IMR-90 (cell line): ENCODE measurements at regions not wholly inside any gene's neighbourhood (a gene's known extent, or its start where the extent isn't known, plus 50 kb on each side); places are given as distances from the start of the nearest gene placed in this dataset.

Source experiments
- ATAC-seq: fragments of 200-7000 bp; cut with Tn5 transposase; 2 replicates; pipeline ENCODE4 v1.9.1; 2020; ENCODE audit warnings: low read depth, mild to moderate bottlenecking, moderate library complexity
- BruUV-seq: library from RNA; stranded (reverse); fragments of 400-500 nt; replicated peaks from 2 replicates; lab custom pipeline; 2021; lab: Mats Ljungman, UMichigan
- CTCF ChIA-PET: fragments of 300-600 bp; formaldehyde crosslinking; extraction: SDS; loops from one replicate; lab custom pipeline; 2021; ENCODE audit warnings: antibody characterized with exemption; lab: Yijun Ruan, JAX
- POLR2A ChIA-PET: fragments of 300-600 bp; sonication (Branson Sonifier 250); formaldehyde crosslinking; loops from one replicate; lab custom pipeline; 2022; ENCODE audit warnings: antibody characterized with exemption; ENCODE audit not compliant: unreplicated experiment; lab: Charles Lee
- DNase-seq: peaks from one replicate; pipeline ENCODE4 v3.0.0; 2013
- H2AFZ ChIP-seq: replicated peaks from 2 replicates; pipeline ENCODE3; 2013; ENCODE audit warnings: low read length, mild to moderate bottlenecking; ENCODE audit not compliant: poor library complexity
- H2AK5ac ChIP-seq: 2 replicates; pipeline ENCODE4 v1.6.1; 2013; ENCODE audit warnings: low read depth, low read length, inconsistent platforms
- H2AK9ac ChIP-seq: replicated peaks from 2 replicates; pipeline ENCODE3; 2013; ENCODE audit warnings: mild to moderate bottlenecking, low read depth, low read length, moderate library complexity; ENCODE audit not compliant: poor library complexity
- H2BK120ac ChIP-seq: 2 replicates; pipeline ENCODE4 v1.6.1; 2013; ENCODE audit warnings: low read depth, low read length, inconsistent platforms
- H2BK15ac ChIP-seq: 3 replicates; pipeline ENCODE4 v1.6.1; 2013; ENCODE audit warnings: low read depth, low read length, inconsistent platforms
- H2BK20ac ChIP-seq: 2 replicates; pipeline ENCODE4 v1.6.1; 2013; ENCODE audit warnings: low read depth, mild to moderate bottlenecking, inconsistent platforms, low read length, moderate library complexity
- H2BK5ac ChIP-seq: 2 replicates; pipeline ENCODE4 v1.6.1; 2013; ENCODE audit warnings: mild to moderate bottlenecking, low read depth, low read length, inconsistent platforms; ENCODE audit not compliant: poor library complexity, severe bottlenecking
- H3K14ac ChIP-seq: replicated peaks from 2 replicates; pipeline ENCODE4 v1.6.1; 2013; ENCODE audit warnings: low read depth, low read length, inconsistent platforms
- H3K18ac ChIP-seq: 2 replicates; pipeline ENCODE4 v1.6.1; 2013; ENCODE audit warnings: low read depth, low read length, control low read depth
- H3K23ac ChIP-seq: 2 replicates; pipeline ENCODE4 v1.6.1; 2013; ENCODE audit warnings: low read depth, low read length, inconsistent platforms
- H3K27ac ChIP-seq: 2 replicates; pipeline ENCODE4 v1.5.1; 2013; ENCODE audit warnings: mild to moderate bottlenecking, control low read depth, low read length; ENCODE audit not compliant: insufficient read depth
- H3K27me3 ChIP-seq: 2 replicates; pipeline ENCODE4 v1.6.1; 2013; ENCODE audit warnings: low read length; ENCODE audit not compliant: control insufficient read depth, insufficient read depth
- H3K36me3 ChIP-seq: 2 replicates; pipeline ENCODE4 v1.6.1; 2013; ENCODE audit warnings: low read length, mixed read lengths; ENCODE audit not compliant: control insufficient read depth, insufficient read depth
- H3K4ac ChIP-seq: 2 replicates; pipeline ENCODE4 v1.6.1; 2013; ENCODE audit warnings: low read depth, low read length, inconsistent platforms
- H3K4me1 ChIP-seq: 2 replicates; pipeline ENCODE4 v1.6.1; 2013; ENCODE audit warnings: low read length, mixed read lengths; ENCODE audit not compliant: control insufficient read depth, insufficient read depth
- H3K4me2 ChIP-seq: 2 replicates; pipeline ENCODE4 v1.6.1; 2013; ENCODE audit warnings: low read depth, mild to moderate bottlenecking, control low read depth, low read length, moderate library complexity
- H3K4me3 ChIP-seq: 2 replicates; pipeline ENCODE4 v1.5.1; 2013; ENCODE audit warnings: low read depth, mild to moderate bottlenecking, control low read depth, low read length, moderate library complexity; ENCODE audit not compliant: insufficient read depth
- H3K56ac ChIP-seq: 2 replicates; pipeline ENCODE4 v1.6.1; 2013; ENCODE audit warnings: low read length, inconsistent platforms; ENCODE audit not compliant: insufficient read depth; ENCODE audit errors: extremely low read depth
- H3K79me1 ChIP-seq, 2 experiments: 2 replicates each; pipeline ENCODE4 v1.6.1; 2013; ENCODE audit warnings: low read length in 2 of 2, inconsistent platforms in 1 of 2, low read depth in 1 of 2
- H3K9ac ChIP-seq: 2 replicates; pipeline ENCODE4 v1.6.1; 2013; ENCODE audit warnings: low read depth, low read length, control low read depth
- H3K9me1 ChIP-seq: 2 replicates; pipeline ENCODE4 v1.6.1; 2013; ENCODE audit warnings: low read length, inconsistent platforms; ENCODE audit not compliant: insufficient read depth
- H3K9me3 ChIP-seq: 2 replicates; pipeline ENCODE4 v1.6.1; 2013; ENCODE audit warnings: low read length; ENCODE audit not compliant: control insufficient read depth, insufficient read depth
- H4K20me1 ChIP-seq: 2 replicates; pipeline ENCODE4 v1.6.1; 2013; ENCODE audit warnings: low read length, inconsistent platforms; ENCODE audit not compliant: insufficient read depth
- H4K5ac ChIP-seq: 2 replicates; pipeline ENCODE4 v1.6.1; 2013; ENCODE audit warnings: mild to moderate bottlenecking, low read depth, low read length, control low read depth
- H4K8ac ChIP-seq, 2 experiments: 2 replicates each; pipeline ENCODE4 v1.6.1; 2013; ENCODE audit warnings: low read depth in 2 of 2, low read length in 2 of 2, control low read depth in 1 of 2, inconsistent platforms in 1 of 2
- H4K91ac ChIP-seq: 2 replicates; pipeline ENCODE4 v1.6.1; 2013; ENCODE audit warnings: low read depth, low read length, inconsistent platforms; ENCODE audit not compliant: insufficient read depth
- CHD1 ChIP-seq: IDR thresholded peaks from 2 replicates; pipeline ENCODE4 v1.6.1; 2012; ENCODE audit warnings: low read depth, low read length, improper control_type of control experiment
- MAFK ChIP-seq: IDR thresholded peaks from 2 replicates; pipeline ENCODE4 v1.6.1; 2012; ENCODE audit warnings: low read depth, low read length, improper control_type of control experiment
- MAZ ChIP-seq: IDR thresholded peaks from 2 replicates; pipeline ENCODE4 v1.6.1; 2012; ENCODE audit warnings: low read depth, mild to moderate bottlenecking, low read length, improper control_type of control experiment, moderate library complexity, borderline replicate concordance
- WGBS, 2 experiments: methylation state at CpG; one replicate each; pipeline versions ENCODE4 v1.1.5 to v1.1.7; 2013; ENCODE audit warnings: missing lambda C conversion rate in 2 of 2; ENCODE audit not compliant: insufficient read length in 1 of 2; ENCODE audit errors: extremely low coverage in 2 of 2; 5-methylcytosine and 5-hydroxymethylcytosine counted together
- dilution Hi-C: fragments of 300-500 bp; cut with HindIII; formaldehyde crosslinking; loops from one replicate; pipeline ENCODE4 v1.14.3; 2018; ENCODE audit warnings: low sequenced_read_pairs; ENCODE audit not compliant: unreplicated experiment
- in situ Hi-C: fragments of 300-500 bp; cut with MboI; formaldehyde crosslinking; loops from 3 replicates; pipeline ENCODE4 v1.14.3; 2019; ENCODE audit warnings: low sequenced_read_pairs, inconsistent platforms, mixed read lengths
- intact Hi-C: fragments of 100-400 bp; cut with micrococcal nuclease; formaldehyde crosslinking; loops from 2 replicates; pipeline ENCODE4 v1.10.0; 2022
- TF ChIP-seq, protein P1 (sequence below): fragments of 150-350 bp; IDR thresholded peaks from 2 replicates; pipeline ENCODE4 v1.6.1; 2017; ENCODE audit warnings: mild to moderate bottlenecking, antibody characterized with exemption, low read length, low read depth
- TF ChIP-seq, protein P2 (sequence below): fragments of 150-350 bp; IDR thresholded peaks from 2 replicates; pipeline ENCODE4 v1.6.1; 2016; ENCODE audit warnings: low read depth, mild to moderate bottlenecking, low read length, moderate library complexity, borderline replicate concordance
- TF ChIP-seq, protein P3 (sequence below): conservative IDR thresholded peaks from 2 replicates; pipeline ENCODE4 v1.5.1; 2012; ENCODE audit warnings: mild to moderate bottlenecking, low read depth, low read length, improper control_type of control experiment

DNA sequence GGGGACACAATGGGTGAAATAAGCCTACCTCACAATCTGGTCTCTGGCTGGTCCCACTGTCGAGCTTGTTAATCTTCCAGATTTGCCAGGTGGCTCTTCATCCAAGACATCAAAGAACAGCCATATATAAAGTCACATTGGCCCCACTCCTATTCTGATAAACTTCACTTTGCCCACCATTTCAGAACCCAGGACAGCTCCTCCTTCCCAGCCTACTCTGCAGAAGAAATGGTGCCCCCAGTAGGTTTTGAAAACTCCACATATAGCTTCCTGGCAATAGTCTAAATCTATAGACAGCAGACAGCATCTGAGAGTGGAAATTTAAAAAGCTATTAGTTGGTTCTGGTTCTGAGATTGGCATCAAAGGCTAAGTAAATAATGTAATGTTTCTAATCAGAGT is 143.1 kb upstream of the PCSK2 start:
- Histone ChIP-seq H3K4ac (no peak overlapping the region), H3K36me3 (no peaks in the 10 kb centered on the region), H3K4me2 (no peak overlapping the region), H4K5ac (no peak overlapping the region), H3K56ac (no peak overlapping the region), H3K18ac (no peak overlapping the region), H4K91ac (no peak overlapping the region), H3K4me1 (no peaks in the 10 kb centered on the region), H3K9me3 (no peaks in the 10 kb centered on the region; the same call in 1 of the 2 replicates), H2AK5ac (no peak overlapping the region), H3K9me1 (no peaks in the 10 kb centered on the region), H3K9ac (no peak overlapping the region), H3K27me3 (no peaks in the 10 kb centered on the region), H3K4me3 (no peak overlapping the region), H3K27ac (no peak overlapping the region), H3K14ac (no peak overlapping the region), H2BK20ac (no peak overlapping the region), H4K20me1 (no peaks in the 10 kb centered on the region), H3K79me1 (no peaks in the 10 kb centered on the region), H2BK120ac (no peak overlapping the region), H2BK5ac (no peak overlapping the region), H4K8ac (no peak overlapping the region), H2BK15ac (no peak overlapping the region), H2AK9ac (no peak overlapping the region), H2AFZ (no peak overlapping the region), H3K23ac (no peak overlapping the region)
- no TSS peak for BruUV-seq
- peak; percentile 10 for DNase-seq
- POLR2A ChIA-PET, result no interaction called here
- dilution Hi-C loops (no loop called here), in situ Hi-C loops (no loop called here), intact Hi-C loops (no loop called here)
- CTCF ChIA-PET, result no interaction called here
- ATAC-seq, result no peak
- 33% methylated on average over 1 of the region's 1 CpG; no CpG with 5 or more reads in 1 of the 2 experiments for WGBS, 2 experiments
- TF ChIP-seq, protein P1, sequence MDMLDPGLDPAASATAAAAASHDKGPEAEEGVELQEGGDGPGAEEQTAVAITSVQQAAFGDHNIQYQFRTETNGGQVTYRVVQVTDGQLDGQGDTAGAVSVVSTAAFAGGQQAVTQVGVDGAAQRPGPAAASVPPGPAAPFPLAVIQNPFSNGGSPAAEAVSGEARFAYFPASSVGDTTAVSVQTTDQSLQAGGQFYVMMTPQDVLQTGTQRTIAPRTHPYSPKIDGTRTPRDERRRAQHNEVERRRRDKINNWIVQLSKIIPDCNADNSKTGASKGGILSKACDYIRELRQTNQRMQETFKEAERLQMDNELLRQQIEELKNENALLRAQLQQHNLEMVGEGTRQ, result no peak
- no peak for TF ChIP-seq MAFK
- no peak for TF ChIP-seq MAZ
- TF ChIP-seq, protein P2, sequence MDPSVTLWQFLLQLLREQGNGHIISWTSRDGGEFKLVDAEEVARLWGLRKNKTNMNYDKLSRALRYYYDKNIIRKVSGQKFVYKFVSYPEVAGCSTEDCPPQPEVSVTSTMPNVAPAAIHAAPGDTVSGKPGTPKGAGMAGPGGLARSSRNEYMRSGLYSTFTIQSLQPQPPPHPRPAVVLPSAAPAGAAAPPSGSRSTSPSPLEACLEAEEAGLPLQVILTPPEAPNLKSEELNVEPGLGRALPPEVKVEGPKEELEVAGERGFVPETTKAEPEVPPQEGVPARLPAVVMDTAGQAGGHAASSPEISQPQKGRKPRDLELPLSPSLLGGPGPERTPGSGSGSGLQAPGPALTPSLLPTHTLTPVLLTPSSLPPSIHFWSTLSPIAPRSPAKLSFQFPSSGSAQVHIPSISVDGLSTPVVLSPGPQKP, result no peak
- TF ChIP-seq, protein P3, sequence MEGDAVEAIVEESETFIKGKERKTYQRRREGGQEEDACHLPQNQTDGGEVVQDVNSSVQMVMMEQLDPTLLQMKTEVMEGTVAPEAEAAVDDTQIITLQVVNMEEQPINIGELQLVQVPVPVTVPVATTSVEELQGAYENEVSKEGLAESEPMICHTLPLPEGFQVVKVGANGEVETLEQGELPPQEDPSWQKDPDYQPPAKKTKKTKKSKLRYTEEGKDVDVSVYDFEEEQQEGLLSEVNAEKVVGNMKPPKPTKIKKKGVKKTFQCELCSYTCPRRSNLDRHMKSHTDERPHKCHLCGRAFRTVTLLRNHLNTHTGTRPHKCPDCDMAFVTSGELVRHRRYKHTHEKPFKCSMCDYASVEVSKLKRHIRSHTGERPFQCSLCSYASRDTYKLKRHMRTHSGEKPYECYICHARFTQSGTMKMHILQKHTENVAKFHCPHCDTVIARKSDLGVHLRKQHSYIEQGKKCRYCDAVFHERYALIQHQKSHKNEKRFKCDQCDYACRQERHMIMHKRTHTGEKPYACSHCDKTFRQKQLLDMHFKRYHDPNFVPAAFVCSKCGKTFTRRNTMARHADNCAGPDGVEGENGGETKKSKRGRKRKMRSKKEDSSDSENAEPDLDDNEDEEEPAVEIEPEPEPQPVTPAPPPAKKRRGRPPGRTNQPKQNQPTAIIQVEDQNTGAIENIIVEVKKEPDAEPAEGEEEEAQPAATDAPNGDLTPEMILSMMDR, result no peak
- TF ChIP-seq CHD1, result no peak
